Peyer's patch (tissue), 4 donors: ENCODE measurements at regions not wholly inside any gene's neighbourhood (a gene's known extent, or its start where the extent isn't known, plus 50 kb on each side); places are given as distances from the start of the nearest gene placed in this dataset.

Source experiments
- POLR2A ChIP-seq, 2 donors: fragments of 450-650 bp; IDR thresholded peaks; one replicate each; pipeline ENCODE4 v1.5.1; 2017; ENCODE audit warnings: antibody characterized with exemption in 2 of 2, mild to moderate bottlenecking in 2 of 2, moderate library complexity in 2 of 2
- TF ChIP-seq, protein P1 (sequence below), 6 experiments: fragments of 450-650 bp in 4 of 6; fragments of 200-600 bp in 2 of 6; sonication (generic) in 1 of 6; IDR thresholded peaks; one replicate each; pipeline ENCODE4 v1.5.1; 2017 to 2019; ENCODE audit warnings: antibody characterized with exemption in 6 of 6, mild to moderate bottlenecking in 3 of 6, moderate library complexity in 1 of 6

GRCh38 chr15:96079041-96079440 is 251.5 kb upstream of the NR2F2 start:
- TF ChIP-seq POLR2A (IDR thresholded peaks at IDR 0.05) = no peak
- TF ChIP-seq, protein P1, sequence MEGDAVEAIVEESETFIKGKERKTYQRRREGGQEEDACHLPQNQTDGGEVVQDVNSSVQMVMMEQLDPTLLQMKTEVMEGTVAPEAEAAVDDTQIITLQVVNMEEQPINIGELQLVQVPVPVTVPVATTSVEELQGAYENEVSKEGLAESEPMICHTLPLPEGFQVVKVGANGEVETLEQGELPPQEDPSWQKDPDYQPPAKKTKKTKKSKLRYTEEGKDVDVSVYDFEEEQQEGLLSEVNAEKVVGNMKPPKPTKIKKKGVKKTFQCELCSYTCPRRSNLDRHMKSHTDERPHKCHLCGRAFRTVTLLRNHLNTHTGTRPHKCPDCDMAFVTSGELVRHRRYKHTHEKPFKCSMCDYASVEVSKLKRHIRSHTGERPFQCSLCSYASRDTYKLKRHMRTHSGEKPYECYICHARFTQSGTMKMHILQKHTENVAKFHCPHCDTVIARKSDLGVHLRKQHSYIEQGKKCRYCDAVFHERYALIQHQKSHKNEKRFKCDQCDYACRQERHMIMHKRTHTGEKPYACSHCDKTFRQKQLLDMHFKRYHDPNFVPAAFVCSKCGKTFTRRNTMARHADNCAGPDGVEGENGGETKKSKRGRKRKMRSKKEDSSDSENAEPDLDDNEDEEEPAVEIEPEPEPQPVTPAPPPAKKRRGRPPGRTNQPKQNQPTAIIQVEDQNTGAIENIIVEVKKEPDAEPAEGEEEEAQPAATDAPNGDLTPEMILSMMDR (IDR thresholded peaks at IDR 0.05) = no peak
